Neural cell (in vitro differentiated cells): ENCODE measurements at regions not wholly inside any gene's neighbourhood (a gene's known extent, or its start where the extent isn't known, plus 50 kb on each side); places are given as distances from the start of the nearest gene placed in this dataset.

ENCODE experiments used
- EP300 ChIP-seq: fragments of 450-650 bp; conservative IDR thresholded peaks from 2 replicates; pipeline ENCODE4 v1.6.1; 2014; ENCODE audit warnings: antibody characterized with exemption, mild to moderate bottlenecking, moderate library complexity; ENCODE audit not compliant: poor library complexity, severe bottlenecking
- EZH2 ChIP-seq: fragments of 200-600, 300-800 bp; shearing (Covaris generic), sonication (generic); IDR thresholded peaks from 2 replicates; pipeline ENCODE4 v1.6.1; 2014; ENCODE audit warnings: antibody characterized with exemption, low read length, borderline replicate concordance, mild to moderate bottlenecking; ENCODE audit not compliant: insufficient read depth, poor library complexity, severe bottlenecking
- MXI1 ChIP-seq: fragments of 450-650 bp; conservative IDR thresholded peaks from 2 replicates; pipeline ENCODE4 v1.6.1; 2014; ENCODE audit warnings: antibody characterized with exemption, mild to moderate bottlenecking; ENCODE audit not compliant: poor library complexity, severe bottlenecking
- POLR2AphosphoS5 ChIP-seq: IDR thresholded peaks from 2 replicates; pipeline ENCODE4 v1.6.1; 2012
- TAF1 ChIP-seq: IDR thresholded peaks from 2 replicates; pipeline ENCODE4 v1.6.1; 2012; ENCODE audit warnings: low read depth
- TF ChIP-seq, protein P1 (sequence below): fragments of 450-650 bp; IDR thresholded peaks from 2 replicates; pipeline ENCODE4 v1.5.1; 2014; ENCODE audit warnings: antibody characterized with exemption, mild to moderate bottlenecking, moderate library complexity; ENCODE audit not compliant: poor library complexity, severe bottlenecking

DNA sequence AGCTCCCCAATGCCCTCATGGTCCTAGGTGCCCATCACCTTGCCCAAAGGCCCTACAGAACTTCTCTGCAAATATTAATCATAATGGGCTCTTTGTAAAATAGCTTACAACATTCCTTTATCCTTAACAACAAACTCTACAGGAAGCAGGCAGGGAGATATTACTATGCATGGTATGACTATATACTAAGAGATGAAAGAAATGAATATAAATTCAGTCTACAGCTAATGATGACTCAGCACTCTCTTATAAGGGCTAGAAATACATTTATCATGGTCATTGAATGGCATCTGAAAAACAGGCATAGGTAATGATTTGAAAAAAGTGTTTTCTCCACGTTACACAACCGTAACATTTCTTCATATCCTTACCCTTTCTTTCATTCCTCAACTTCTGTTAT is 254.8 kb upstream of the DSEL start:
- TF ChIP-seq, protein P1, sequence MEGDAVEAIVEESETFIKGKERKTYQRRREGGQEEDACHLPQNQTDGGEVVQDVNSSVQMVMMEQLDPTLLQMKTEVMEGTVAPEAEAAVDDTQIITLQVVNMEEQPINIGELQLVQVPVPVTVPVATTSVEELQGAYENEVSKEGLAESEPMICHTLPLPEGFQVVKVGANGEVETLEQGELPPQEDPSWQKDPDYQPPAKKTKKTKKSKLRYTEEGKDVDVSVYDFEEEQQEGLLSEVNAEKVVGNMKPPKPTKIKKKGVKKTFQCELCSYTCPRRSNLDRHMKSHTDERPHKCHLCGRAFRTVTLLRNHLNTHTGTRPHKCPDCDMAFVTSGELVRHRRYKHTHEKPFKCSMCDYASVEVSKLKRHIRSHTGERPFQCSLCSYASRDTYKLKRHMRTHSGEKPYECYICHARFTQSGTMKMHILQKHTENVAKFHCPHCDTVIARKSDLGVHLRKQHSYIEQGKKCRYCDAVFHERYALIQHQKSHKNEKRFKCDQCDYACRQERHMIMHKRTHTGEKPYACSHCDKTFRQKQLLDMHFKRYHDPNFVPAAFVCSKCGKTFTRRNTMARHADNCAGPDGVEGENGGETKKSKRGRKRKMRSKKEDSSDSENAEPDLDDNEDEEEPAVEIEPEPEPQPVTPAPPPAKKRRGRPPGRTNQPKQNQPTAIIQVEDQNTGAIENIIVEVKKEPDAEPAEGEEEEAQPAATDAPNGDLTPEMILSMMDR: no peak
- TF ChIP-seq POLR2AphosphoS5 (no peak), EZH2 (no peak), TAF1 (no peak), MXI1 (no peak), EP300 (no peak)
